ENCODE measurements at regions not wholly inside any gene's neighbourhood (a gene's known extent, or its start where the extent isn't known, plus 50 kb on each side); places are given as distances from the start of the nearest gene placed in this dataset.

DNA sequence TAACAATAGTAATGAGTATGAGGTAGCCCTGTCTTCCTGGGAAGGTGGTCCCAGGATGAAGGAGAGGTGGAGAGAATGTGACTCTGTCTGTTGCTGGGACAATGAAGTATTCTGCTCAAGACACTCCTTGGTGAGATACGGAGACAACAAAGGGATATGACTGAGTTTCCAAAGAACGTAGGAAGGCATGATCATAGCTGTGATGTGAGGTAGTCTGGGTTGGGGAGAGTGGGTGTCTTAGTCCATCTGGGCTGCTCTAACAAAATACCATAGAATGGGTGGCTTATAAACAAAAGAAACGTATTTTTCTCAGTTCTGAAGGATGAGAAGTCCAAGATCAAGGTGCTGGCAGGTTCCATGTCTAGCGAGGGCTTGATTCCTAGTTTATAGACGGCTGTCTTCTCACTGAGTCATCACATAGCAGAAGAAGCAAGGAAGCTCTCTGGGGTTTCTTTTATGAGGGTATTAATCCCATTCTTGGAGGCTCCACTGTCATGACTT lies 84.9 kb upstream of the RHOBTB1 start:
- ATAC-seq (ENCODE audit: low FRiP score in 2 of 2), result no peak
- Histone ChIP-seq H3K4me3 (no peak overlapping the region), H3K27ac (no peak overlapping the region), H3K36me3 (no peaks in the 10 kb centered on the region), H3K4me1 (no peaks in the 10 kb centered on the region), H3K9me3 (no peaks in the 10 kb centered on the region), H3K27me3 (no peaks in the 10 kb centered on the region)
- 71 to 82% methylated on average over 5 of the region's 5 CpGs for whole genome bisulfite sequencing, 2 donors
- no peak for TF ChIP-seq POLR2AphosphoS5 (IDR thresholded peaks at IDR 0.05)
- no peak for TF ChIP-seq POLR2A (IDR thresholded peaks at IDR 0.05)
- TF ChIP-seq EP300 (IDR thresholded peaks at IDR 0.05), result no peak
- TF ChIP-seq, protein P1, sequence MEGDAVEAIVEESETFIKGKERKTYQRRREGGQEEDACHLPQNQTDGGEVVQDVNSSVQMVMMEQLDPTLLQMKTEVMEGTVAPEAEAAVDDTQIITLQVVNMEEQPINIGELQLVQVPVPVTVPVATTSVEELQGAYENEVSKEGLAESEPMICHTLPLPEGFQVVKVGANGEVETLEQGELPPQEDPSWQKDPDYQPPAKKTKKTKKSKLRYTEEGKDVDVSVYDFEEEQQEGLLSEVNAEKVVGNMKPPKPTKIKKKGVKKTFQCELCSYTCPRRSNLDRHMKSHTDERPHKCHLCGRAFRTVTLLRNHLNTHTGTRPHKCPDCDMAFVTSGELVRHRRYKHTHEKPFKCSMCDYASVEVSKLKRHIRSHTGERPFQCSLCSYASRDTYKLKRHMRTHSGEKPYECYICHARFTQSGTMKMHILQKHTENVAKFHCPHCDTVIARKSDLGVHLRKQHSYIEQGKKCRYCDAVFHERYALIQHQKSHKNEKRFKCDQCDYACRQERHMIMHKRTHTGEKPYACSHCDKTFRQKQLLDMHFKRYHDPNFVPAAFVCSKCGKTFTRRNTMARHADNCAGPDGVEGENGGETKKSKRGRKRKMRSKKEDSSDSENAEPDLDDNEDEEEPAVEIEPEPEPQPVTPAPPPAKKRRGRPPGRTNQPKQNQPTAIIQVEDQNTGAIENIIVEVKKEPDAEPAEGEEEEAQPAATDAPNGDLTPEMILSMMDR (IDR thresholded peaks at IDR 0.05), result no peak
- DNase-seq, result no peak

DNA sequence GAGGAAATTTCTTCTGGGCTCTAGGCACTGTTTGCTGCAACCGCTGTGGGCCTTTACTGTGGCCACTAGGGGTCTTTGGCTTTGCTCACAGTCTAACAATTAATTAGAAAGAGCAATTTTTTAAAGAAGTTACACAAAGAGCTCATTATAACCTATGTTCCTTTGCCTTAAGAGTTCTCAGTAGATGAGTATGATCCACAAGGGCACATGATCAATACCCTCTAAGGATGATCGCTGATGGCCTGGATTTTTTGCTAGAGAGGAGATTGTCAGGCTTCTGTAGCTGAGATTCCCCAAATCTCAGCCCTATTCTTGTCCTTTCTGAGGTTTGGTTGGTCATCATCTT lies 80.8 kb upstream of the RHOBTB1 start:
- H3K36me3 ChIP-seq, result no peaks in the 10 kb centered on the region
- no peak overlapping the region for H3K4me3 ChIP-seq
- H3K27ac ChIP-seq, result no peak overlapping the region
- DNase-seq, result no peak
- ATAC-seq (ENCODE audit: low FRiP score in 2 of 2), result no peak
- no peaks in the 10 kb centered on the region for H3K9me3 ChIP-seq
- TF ChIP-seq, protein P1 (IDR thresholded peaks at IDR 0.05), result peak in 4 of 6 experiments; percentile 6 to 32 (median 23)
- TF ChIP-seq POLR2AphosphoS5 (IDR thresholded peaks at IDR 0.05) (no peak), EP300 (IDR thresholded peaks at IDR 0.05) (no peak), POLR2A (IDR thresholded peaks at IDR 0.05) (no peak)
- H3K4me1 ChIP-seq, result no peaks in the 10 kb centered on the region
- H3K27me3 ChIP-seq, result no peaks in the 10 kb centered on the region
- WGBS, 2 donors, result 59 to 68% methylated on average over 2 of the region's 2 CpGs

DNA sequence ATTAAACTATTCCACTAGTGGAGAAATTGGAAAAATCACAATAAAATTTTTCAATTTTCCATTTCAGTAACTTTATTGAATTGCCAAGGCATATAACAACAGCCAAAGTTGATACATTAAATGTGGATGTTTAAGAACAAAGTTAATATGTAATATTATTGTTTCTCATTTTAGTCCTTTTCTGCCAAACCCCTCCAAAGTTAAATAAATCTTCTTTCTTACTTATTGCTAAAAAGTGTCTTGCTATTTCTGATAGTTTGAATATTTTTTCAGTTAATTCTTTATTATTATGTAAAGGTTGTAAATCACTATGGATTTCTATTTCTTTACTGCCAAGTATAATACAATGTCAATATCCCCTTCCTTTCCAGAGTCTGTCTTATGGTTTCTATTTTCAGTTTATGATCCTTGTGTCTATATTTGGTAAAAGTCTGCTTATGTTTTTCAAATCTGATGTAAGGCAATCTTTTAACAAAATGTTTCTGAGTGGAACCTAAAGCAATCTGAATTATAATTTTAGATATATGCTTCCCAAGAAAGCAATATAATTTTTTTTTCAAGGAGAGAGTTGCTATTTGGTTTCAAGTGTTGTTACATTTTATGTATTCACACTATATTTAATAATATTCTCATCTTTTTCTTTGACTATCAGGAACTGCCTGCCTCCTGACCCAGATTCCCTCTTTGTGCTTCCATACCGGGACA lies 80.3 kb upstream of the RHOBTB1 start:
- H3K9me3 ChIP-seq, result no peaks in the 10 kb centered on the region

DNA sequence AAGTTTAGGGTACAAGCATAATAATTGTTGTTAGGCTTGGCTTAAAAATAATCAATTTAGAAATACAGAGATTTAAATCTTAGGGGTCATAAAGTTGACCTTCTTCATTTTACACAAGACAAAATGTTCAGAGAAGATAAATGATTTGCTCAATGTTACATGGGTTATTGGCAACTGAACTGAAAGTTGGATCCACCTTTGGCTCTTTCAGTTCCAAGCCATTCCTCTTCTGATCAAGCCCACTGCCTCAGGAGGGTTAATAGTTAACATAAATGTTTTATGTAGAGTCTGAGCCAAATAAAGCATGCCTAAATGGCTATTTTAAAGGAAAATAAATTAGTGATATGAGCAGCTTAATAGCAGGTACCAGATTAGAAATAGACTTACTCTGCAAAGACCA lies 79.1 kb upstream of the RHOBTB1 start:
- Histone ChIP-seq H3K9me3 (no peaks in the 10 kb centered on the region), H3K4me1 (no peaks in the 10 kb centered on the region), H3K27me3 (no peaks in the 10 kb centered on the region), H3K4me3 (no peak overlapping the region), H3K36me3 (no peaks in the 10 kb centered on the region), H3K27ac (no peak overlapping the region)
- DNase-seq (no peak), ATAC-seq (ENCODE audit: low FRiP score in 2 of 2) (no peak)
- TF ChIP-seq POLR2AphosphoS5 (IDR thresholded peaks at IDR 0.05), result no peak
- no peak for TF ChIP-seq POLR2A (IDR thresholded peaks at IDR 0.05)
- TF ChIP-seq, protein P1 (IDR thresholded peaks at IDR 0.05), result no peak
- no peak for TF ChIP-seq EP300 (IDR thresholded peaks at IDR 0.05)

More for the DNA sequence above, 80.3 kb upstream of the RHOBTB1 start:
- Histone ChIP-seq H3K27me3 (no peaks in the 10 kb centered on the region), H3K36me3 (no peaks in the 10 kb centered on the region), H3K4me3 (no peak overlapping the region), H3K27ac (no peak overlapping the region), H3K4me1 (no peaks in the 10 kb centered on the region)
- 21 to 26% methylated on average over 1 of the region's 1 CpG for WGBS, 2 donors
- TF ChIP-seq, protein P1 (IDR thresholded peaks at IDR 0.05), result no peak
- TF ChIP-seq POLR2A (IDR thresholded peaks at IDR 0.05), result no peak
- TF ChIP-seq POLR2AphosphoS5 (IDR thresholded peaks at IDR 0.05), result no peak
- no peak for TF ChIP-seq EP300 (IDR thresholded peaks at IDR 0.05)
- ATAC-seq (ENCODE audit: low FRiP score in 2 of 2), result no peak
- no peak for DNase-seq

DNA sequence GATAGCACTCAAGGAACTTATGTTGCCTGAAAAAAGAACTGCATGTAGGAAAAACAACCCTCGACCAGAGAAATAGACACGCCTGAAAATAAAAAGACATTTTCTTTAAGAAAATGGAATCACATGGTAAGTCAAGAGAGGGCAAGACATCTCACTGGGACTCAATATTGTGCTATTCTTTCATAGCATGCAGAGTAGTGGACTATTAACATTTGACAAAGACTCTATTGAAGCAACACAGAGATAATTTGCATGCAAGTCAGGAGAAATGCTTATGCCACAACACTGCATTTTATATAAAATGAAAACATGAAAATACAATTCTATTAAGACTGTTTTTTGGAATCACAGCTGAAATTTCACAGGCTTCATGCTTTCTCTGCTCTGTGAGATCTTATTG lies 77.9 kb upstream of the RHOBTB1 start:
- Histone ChIP-seq H3K4me3 (no peak overlapping the region), H3K4me1 (no peaks in the 10 kb centered on the region), H3K9me3 (no peaks in the 10 kb centered on the region), H3K27ac (no peak overlapping the region), H3K27me3 (no peaks in the 10 kb centered on the region), H3K36me3 (no peaks in the 10 kb centered on the region)
- 86 to 91% methylated on average over 2 of the region's 2 CpGs for WGBS, 2 donors
- DNase-seq, result no peak
- TF ChIP-seq EP300 (IDR thresholded peaks at IDR 0.05), result no peak
- TF ChIP-seq POLR2A (IDR thresholded peaks at IDR 0.05), result no peak
- no peak for TF ChIP-seq POLR2AphosphoS5 (IDR thresholded peaks at IDR 0.05)
- TF ChIP-seq, protein P1 (IDR thresholded peaks at IDR 0.05), result no peak
- ATAC-seq (ENCODE audit: low FRiP score in 2 of 2), result no peak
